Hindlimb muscle (tissue), 1 donor: ENCODE measurements at regions not wholly inside any gene's neighbourhood (a gene's known extent, or its start where the extent isn't known, plus 50 kb on each side); places are given as distances from the start of the nearest gene placed in this dataset.

Experiments
- DNase-seq: peaks from one replicate; pipeline ENCODE4 v3.0.0-alpha.2; 2013

- DNase-seq: no peak
Measured at GRCh38 chr7:10034843-10035556, 938.7 kb upstream of the PHF14 start.

GRCh38 chr7:10036693-10037092 is 937.0 kb upstream of the PHF14 start:
- no peak for DNase-seq

- DNase-seq: no peak
Measured at GRCh38 chr7:10038351-10038750, 935.3 kb upstream of the PHF14 start.

GRCh38 chr7:10040674-10041073 is 933.0 kb upstream of the PHF14 start:
- no peak for DNase-seq

GRCh38 chr7:10070899-10071298 is 902.8 kb upstream of the PHF14 start:
- no peak for DNase-seq

- no peak for DNase-seq
Measured at GRCh38 chr7:10075866-10076265, 897.8 kb upstream of the PHF14 start.

- no peak for DNase-seq
Measured at GRCh38 chr7:10076660-10077300, 896.9 kb upstream of the PHF14 start.

GRCh38 chr7:10079572-10079971 is 894.1 kb upstream of the PHF14 start:
- DNase-seq: no peak

GRCh38 chr7:10082896-10083295 is 890.8 kb upstream of the PHF14 start:
- DNase-seq: no peak

- no peak for DNase-seq
Measured at GRCh38 chr7:10083766-10084165, 889.9 kb upstream of the PHF14 start.

- no peak for DNase-seq
Measured at GRCh38 chr7:10085231-10085630, 888.4 kb upstream of the PHF14 start.

- no peak for DNase-seq
Measured at GRCh38 chr7:10100572-10100971, 873.1 kb upstream of the PHF14 start.

- no peak for DNase-seq
Measured at GRCh38 chr7:10101351-10101750, 872.3 kb upstream of the PHF14 start.

GRCh38 chr7:10104292-10104691 is 869.4 kb upstream of the PHF14 start:
- DNase-seq: no peak

GRCh38 chr7:10106609-10107008 is 867.1 kb upstream of the PHF14 start:
- no peak for DNase-seq

GRCh38 chr7:10116511-10116910 is 857.2 kb upstream of the PHF14 start:
- DNase-seq: no peak

- no peak for DNase-seq
Measured at GRCh38 chr7:10117815-10118214, 855.9 kb upstream of the PHF14 start.

- DNase-seq: no peak
Measured at GRCh38 chr7:10120936-10121335, 852.7 kb upstream of the PHF14 start.

- peak; percentile 48 for DNase-seq
Measured at GRCh38 chr7:10121631-10122030, 852.0 kb upstream of the PHF14 start.

- DNase-seq: peak; percentile 73
Measured at GRCh38 chr7:10122551-10123100, 851.0 kb upstream of the PHF14 start.

- no peak for DNase-seq
Measured at GRCh38 chr7:10128748-10129147, 844.9 kb upstream of the PHF14 start.

- DNase-seq: no peak
Measured at GRCh38 chr7:10138087-10138854, 835.4 kb upstream of the PHF14 start.

GRCh38 chr7:10146271-10146670 is 827.4 kb upstream of the PHF14 start:
- no peak for DNase-seq
